ENCODE measurements at regions not wholly inside any gene's neighbourhood (a gene's known extent, or its start where the extent isn't known, plus 50 kb on each side); places are given as distances from the start of the nearest gene placed in this dataset.

DNA sequence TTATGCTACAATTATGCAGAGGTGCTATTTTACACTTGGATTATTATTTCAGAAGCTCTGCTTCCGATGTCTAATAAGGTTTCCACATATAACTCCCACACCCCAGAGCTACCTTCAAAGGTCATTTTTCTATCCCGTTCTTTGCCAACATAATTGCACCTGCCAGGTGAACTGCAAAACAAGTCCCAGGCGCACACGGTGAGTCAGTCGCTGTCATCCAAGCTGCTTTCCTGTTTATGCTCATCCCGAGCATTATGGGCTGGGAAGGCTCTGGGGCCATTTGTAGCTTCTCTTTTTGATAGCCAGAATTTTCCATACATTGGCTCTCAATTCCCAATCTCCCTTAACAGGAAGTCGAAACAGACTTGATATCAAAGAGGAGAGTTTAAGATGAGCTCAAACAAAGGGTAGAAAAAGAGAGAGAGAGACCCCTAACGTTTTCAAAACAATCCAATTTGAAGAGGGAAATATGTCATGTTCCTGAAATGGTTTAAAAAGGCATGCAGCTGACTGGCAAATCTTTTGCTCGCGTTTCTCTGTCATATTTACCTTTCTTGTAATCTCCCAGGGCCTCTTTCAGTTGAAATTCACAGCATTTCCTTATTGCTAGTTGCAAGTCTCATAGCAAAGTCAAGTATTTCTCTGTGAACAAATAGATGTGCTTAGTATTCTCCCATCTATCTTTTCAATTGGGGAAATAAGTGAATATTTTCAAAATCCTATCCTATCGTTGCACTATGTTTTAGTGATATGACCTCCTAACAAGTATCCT is 815.9 kb downstream of the KCNA4 start:
- CTCF ChIA-PET, result no interaction called here
- no peaks in the 10 kb centered on the region for H3K79me2 ChIP-seq (ENCODE audit: insufficient read depth)
- no peak for DNase-seq
- POLR2A ChIA-PET, result no interaction called here
- H3F3A ChIP-seq (replicated peaks; ENCODE audit: insufficient read depth), result no peaks in the 10 kb centered on the region
- TF ChIP-seq TCF12 (IDR thresholded peaks at IDR 0.05) (0 out of 2 replicates have a peak, but pooled peaks have one; percentile 25), MXI1 (IDR thresholded peaks at IDR 0.05; ENCODE audit: low read depth, low read length) (no peak), NRF1 (IDR thresholded peaks at IDR 0.05; ENCODE audit: low read depth, low read length) (no peak), RCOR1 (IDR thresholded peaks at IDR 0.05; ENCODE audit: low read length) (no peak)
- TF ChIP-seq, protein P1, sequence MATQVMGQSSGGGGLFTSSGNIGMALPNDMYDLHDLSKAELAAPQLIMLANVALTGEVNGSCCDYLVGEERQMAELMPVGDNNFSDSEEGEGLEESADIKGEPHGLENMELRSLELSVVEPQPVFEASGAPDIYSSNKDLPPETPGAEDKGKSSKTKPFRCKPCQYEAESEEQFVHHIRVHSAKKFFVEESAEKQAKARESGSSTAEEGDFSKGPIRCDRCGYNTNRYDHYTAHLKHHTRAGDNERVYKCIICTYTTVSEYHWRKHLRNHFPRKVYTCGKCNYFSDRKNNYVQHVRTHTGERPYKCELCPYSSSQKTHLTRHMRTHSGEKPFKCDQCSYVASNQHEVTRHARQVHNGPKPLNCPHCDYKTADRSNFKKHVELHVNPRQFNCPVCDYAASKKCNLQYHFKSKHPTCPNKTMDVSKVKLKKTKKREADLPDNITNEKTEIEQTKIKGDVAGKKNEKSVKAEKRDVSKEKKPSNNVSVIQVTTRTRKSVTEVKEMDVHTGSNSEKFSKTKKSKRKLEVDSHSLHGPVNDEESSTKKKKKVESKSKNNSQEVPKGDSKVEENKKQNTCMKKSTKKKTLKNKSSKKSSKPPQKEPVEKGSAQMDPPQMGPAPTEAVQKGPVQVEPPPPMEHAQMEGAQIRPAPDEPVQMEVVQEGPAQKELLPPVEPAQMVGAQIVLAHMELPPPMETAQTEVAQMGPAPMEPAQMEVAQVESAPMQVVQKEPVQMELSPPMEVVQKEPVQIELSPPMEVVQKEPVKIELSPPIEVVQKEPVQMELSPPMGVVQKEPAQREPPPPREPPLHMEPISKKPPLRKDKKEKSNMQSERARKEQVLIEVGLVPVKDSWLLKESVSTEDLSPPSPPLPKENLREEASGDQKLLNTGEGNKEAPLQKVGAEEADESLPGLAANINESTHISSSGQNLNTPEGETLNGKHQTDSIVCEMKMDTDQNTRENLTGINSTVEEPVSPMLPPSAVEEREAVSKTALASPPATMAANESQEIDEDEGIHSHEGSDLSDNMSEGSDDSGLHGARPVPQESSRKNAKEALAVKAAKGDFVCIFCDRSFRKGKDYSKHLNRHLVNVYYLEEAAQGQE (IDR thresholded peaks at IDR 0.05; ENCODE audit: low read depth, low read length), result no peak
- no peak overlapping the region for H3K4me3 ChIP-seq (ENCODE audit: low read depth in 2 of 2, low read length in 1 of 2)
- no peaks in the 10 kb centered on the region for H4K20me1 ChIP-seq (ENCODE audit: insufficient read depth)
- no peak overlapping the region for H3K27ac ChIP-seq (ENCODE audit: low read depth in 2 of 2, low read length in 1 of 2)
- no peaks in the 10 kb centered on the region for H3K4me1 ChIP-seq (ENCODE audit: control insufficient read depth in 1 of 2, insufficient read depth in 2 of 2, low read depth in 1 of 2, low read length in 1 of 2)
- WGBS (ENCODE audit: low lambda C conversion rate), result 49% methylated on average over 11 of the region's 11 CpGs
- H3K9me3 ChIP-seq, result no peaks in the 10 kb centered on the region
- no peaks in the 10 kb centered on the region for H3K9me2 ChIP-seq
- H3K36me3 ChIP-seq (replicated peaks in 1 of 2; ENCODE audit: control insufficient read depth in 1 of 2, insufficient read depth in 2 of 2, low read length in 1 of 2), result no peaks in the 10 kb centered on the region
- no peaks in the 10 kb centered on the region for H3K27me3 ChIP-seq (ENCODE audit: insufficient read depth)
- no peak overlapping the region for H3K4me2 ChIP-seq
- H2AFZ ChIP-seq (ENCODE audit: low read depth), result peak overlapping the region; percentile 26; the same call in 1 of the 2 replicates
- no peak overlapping the region for H3K9ac ChIP-seq

DNA sequence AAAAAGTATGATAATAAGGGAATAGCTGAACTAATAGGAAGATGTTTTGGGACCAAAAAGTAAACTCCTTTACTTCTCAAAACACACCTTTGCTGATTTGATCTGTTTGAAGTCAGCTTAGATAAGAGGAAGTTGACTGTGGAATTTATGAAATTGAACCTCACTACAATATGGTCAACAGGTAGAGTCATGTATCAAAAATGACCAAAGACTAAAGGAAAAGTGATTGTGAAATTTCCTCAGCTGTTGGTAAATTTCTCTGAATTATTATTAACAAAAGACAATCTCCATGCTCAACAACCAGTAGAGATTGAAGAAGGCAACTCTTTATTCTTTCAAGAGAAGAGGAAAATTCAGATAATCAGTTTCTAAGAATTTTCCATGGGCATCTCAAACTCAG is 826.5 kb downstream of the KCNA4 start:
- Histone ChIP-seq H3K4me3 (ENCODE audit: low read depth in 2 of 2, low read length in 1 of 2) (no peak overlapping the region), H2AFZ (ENCODE audit: low read depth) (no peak overlapping the region), H3K4me1 (ENCODE audit: control insufficient read depth in 1 of 2, insufficient read depth in 2 of 2, low read depth in 1 of 2, low read length in 1 of 2) (peaks cover 2 to 23% of the 10 kb centered on the region in 2 experiments; a peak in 2 of 4 replicates), H3K9ac (no peak overlapping the region), H3K9me3 (no peaks in the 10 kb centered on the region), H3K79me2 (ENCODE audit: insufficient read depth) (no peaks in the 10 kb centered on the region), H3K9me2 (no peaks in the 10 kb centered on the region), H3K27ac (ENCODE audit: low read depth in 2 of 2, low read length in 1 of 2) (no peak overlapping the region), H3K27me3 (ENCODE audit: insufficient read depth) (no peaks in the 10 kb centered on the region), H3F3A (replicated peaks; ENCODE audit: insufficient read depth) (peaks cover 12% of the 10 kb centered on the region), H3K36me3 (replicated peaks in 1 of 2; ENCODE audit: control insufficient read depth in 1 of 2, insufficient read depth in 2 of 2, low read length in 1 of 2) (no peaks in the 10 kb centered on the region), H3K4me2 (no peak overlapping the region), H4K20me1 (ENCODE audit: insufficient read depth) (no peaks in the 10 kb centered on the region)
- TF ChIP-seq, protein P2, sequence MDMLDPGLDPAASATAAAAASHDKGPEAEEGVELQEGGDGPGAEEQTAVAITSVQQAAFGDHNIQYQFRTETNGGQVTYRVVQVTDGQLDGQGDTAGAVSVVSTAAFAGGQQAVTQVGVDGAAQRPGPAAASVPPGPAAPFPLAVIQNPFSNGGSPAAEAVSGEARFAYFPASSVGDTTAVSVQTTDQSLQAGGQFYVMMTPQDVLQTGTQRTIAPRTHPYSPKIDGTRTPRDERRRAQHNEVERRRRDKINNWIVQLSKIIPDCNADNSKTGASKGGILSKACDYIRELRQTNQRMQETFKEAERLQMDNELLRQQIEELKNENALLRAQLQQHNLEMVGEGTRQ (IDR thresholded peaks at IDR 0.05; ENCODE audit: borderline replicate concordance, low read depth, low read length), result no peak
- TF ChIP-seq FOSL2 (IDR thresholded peaks at IDR 0.05; ENCODE audit: borderline replicate concordance, low read depth) (no peak), NFIC (IDR thresholded peaks at IDR 0.05; ENCODE audit: borderline replicate concordance) (no peak), FOXJ3 (CRISPR knock-in tag; IDR thresholded peaks at IDR 0.05) (no peak), NRF1 (IDR thresholded peaks at IDR 0.05; ENCODE audit: low read depth, low read length) (no peak), TEAD4 (IDR thresholded peaks at IDR 0.05; ENCODE audit: borderline replicate concordance, insufficient read depth) (no peak), POLR2AphosphoS5 (IDR thresholded peaks at IDR 0.05; ENCODE audit: low read depth, low read length) (no peak)
- TF ChIP-seq, protein P3, sequence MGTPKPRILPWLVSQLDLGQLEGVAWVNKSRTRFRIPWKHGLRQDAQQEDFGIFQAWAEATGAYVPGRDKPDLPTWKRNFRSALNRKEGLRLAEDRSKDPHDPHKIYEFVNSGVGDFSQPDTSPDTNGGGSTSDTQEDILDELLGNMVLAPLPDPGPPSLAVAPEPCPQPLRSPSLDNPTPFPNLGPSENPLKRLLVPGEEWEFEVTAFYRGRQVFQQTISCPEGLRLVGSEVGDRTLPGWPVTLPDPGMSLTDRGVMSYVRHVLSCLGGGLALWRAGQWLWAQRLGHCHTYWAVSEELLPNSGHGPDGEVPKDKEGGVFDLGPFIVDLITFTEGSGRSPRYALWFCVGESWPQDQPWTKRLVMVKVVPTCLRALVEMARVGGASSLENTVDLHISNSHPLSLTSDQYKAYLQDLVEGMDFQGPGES (IDR thresholded peaks at IDR 0.05; ENCODE audit: low read depth, low read length), result no peak
- TF ChIP-seq, protein P4, sequence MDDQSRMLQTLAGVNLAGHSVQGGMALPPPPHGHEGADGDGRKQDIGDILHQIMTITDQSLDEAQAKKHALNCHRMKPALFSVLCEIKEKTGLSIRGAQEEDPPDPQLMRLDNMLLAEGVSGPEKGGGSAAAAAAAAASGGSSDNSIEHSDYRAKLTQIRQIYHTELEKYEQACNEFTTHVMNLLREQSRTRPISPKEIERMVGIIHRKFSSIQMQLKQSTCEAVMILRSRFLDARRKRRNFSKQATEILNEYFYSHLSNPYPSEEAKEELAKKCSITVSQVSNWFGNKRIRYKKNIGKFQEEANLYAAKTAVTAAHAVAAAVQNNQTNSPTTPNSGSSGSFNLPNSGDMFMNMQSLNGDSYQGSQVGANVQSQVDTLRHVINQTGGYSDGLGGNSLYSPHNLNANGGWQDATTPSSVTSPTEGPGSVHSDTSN (IDR thresholded peaks at IDR 0.05), result no peak
- ChIA-PET POLR2A (no interaction called here), CTCF (interaction anchor here (0.7 kb wide), 1 partner anchor 1490 kb away, joined by 3 read pairs; no protein-coding TSS in a partner anchor)
- no peak for DNase-seq
